SK-N-MC (cell line): ENCODE measurements at regions not wholly inside any gene's neighbourhood (a gene's known extent, or its start where the extent isn't known, plus 50 kb on each side); places are given as distances from the start of the nearest gene placed in this dataset.

Source experiments
- EZH2 ChIP-seq: fragments of 200-600 bp; sonication (generic); IDR thresholded peaks from one replicate; pipeline ENCODE4 v1.6.1; 2017; ENCODE audit warnings: antibody characterized with exemption
- POLR2AphosphoS5 ChIP-seq: IDR thresholded peaks from 2 replicates; pipeline ENCODE4 v1.6.1; 2012; ENCODE audit warnings: mild to moderate bottlenecking, low read depth, low read length, borderline replicate concordance

DNA sequence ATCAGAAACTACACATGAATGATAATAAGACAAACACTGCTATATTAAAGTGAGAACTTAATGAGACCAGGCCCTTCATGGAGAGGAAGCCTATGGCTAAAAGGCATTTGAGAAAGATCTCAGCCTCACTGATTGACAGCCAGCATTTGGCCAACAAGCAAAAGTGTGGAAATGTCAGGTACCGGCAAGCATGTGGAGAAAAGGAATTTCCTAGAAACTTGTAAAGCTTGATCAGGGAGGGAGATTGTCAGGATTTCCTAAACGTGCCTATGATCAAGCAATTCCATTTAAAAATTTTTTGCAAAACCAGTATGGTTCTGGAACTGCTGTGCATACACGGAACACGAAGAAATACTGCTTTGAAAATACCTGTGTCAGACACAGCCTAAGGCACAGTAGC, 220.3 kb upstream of the ATP10A start:
- TF ChIP-seq EZH2 (no peak), POLR2AphosphoS5 (no peak)
